Right atrium auricular region (tissue), 2 donors: ENCODE measurements at regions not wholly inside any gene's neighbourhood (a gene's known extent, or its start where the extent isn't known, plus 50 kb on each side); places are given as distances from the start of the nearest gene placed in this dataset.

Experiments
- DNase-seq: peaks from one replicate; pipeline ENCODE4 v3.0.0-alpha.2; 2019; ENCODE audit warnings: low spot score
- H3K27ac ChIP-seq, 2 donors: fragments of 200-600 bp; sonication (generic); 1 replicate in 1 of 2; 2 replicates in 1 of 2; pipeline ENCODE4 v1.5.1; 2016 to 2019
- H3K27me3 ChIP-seq, 2 donors: fragments of 200-600 bp; sonication (generic); one replicate each; pipeline versions ENCODE4 v1.5.1 to v1.6.0; 2017 to 2019
- H3K36me3 ChIP-seq: fragments of 200-600 bp; sonication (generic); one replicate; pipeline ENCODE4 v1.5.1; 2016
- H3K4me1 ChIP-seq, 2 donors: fragments of 200-600 bp; sonication (generic); one replicate each; pipeline versions ENCODE4 v1.5.1 to v1.6.0; 2017 to 2019
- H3K4me3 ChIP-seq, 2 donors: fragments of 200-600 bp; sonication (generic); 1 replicate in 1 of 2; 2 replicates in 1 of 2; pipeline ENCODE4 v1.5.1; 2017 to 2019; ENCODE audit warnings: mild to moderate bottlenecking in 1 of 2, moderate library complexity in 1 of 2
- H3K9me3 ChIP-seq, 2 donors: fragments of 200-600 bp; sonication (generic); one replicate each; pipeline ENCODE4 v1.5.1; 2019
- CTCF ChIP-seq, 2 donors: fragments of 200-600 bp; sonication (generic); IDR thresholded peaks; one replicate each; pipeline ENCODE4 v1.5.1; 2019; ENCODE audit warnings: antibody characterized with exemption in 2 of 2

- Histone ChIP-seq H3K4me1 (no peaks in the 10 kb centered on the region), H3K27ac (no peak overlapping the region), H3K36me3 (no peaks in the 10 kb centered on the region), H3K9me3 (no peaks in the 10 kb centered on the region), H3K4me3 (no peak overlapping the region), H3K27me3 (no peaks in the 10 kb centered on the region)
- DNase-seq, result no peak
- TF ChIP-seq CTCF (IDR thresholded peaks at IDR 0.05), result no peak
Measured at GRCh38 chr1:98028800-98029199, 108.0 kb upstream of the DPYD start.

- Histone ChIP-seq H3K27me3 (no peaks in the 10 kb centered on the region), H3K27ac (no peak overlapping the region), H3K4me3 (no peak overlapping the region), H3K36me3 (no peaks in the 10 kb centered on the region), H3K9me3 (no peaks in the 10 kb centered on the region), H3K4me1 (no peaks in the 10 kb centered on the region)
- no peak for TF ChIP-seq CTCF (IDR thresholded peaks at IDR 0.05)
- DNase-seq, result no peak
Measured at GRCh38 chr1:98027103-98027705, 106.4 kb upstream of the DPYD start.

GRCh38 chr1:98025858-98026257 is 105.0 kb upstream of the DPYD start:
- H3K4me1 ChIP-seq, result no peaks in the 10 kb centered on the region
- no peak for TF ChIP-seq CTCF (IDR thresholded peaks at IDR 0.05)
- no peaks in the 10 kb centered on the region for H3K9me3 ChIP-seq
- no peaks in the 10 kb centered on the region for H3K36me3 ChIP-seq
- DNase-seq, result no peak
- no peaks in the 10 kb centered on the region for H3K27me3 ChIP-seq
- no peak overlapping the region for H3K27ac ChIP-seq
- no peak overlapping the region for H3K4me3 ChIP-seq

- H3K4me1 ChIP-seq, result no peaks in the 10 kb centered on the region
- H3K9me3 ChIP-seq, result no peaks in the 10 kb centered on the region
- H3K27me3 ChIP-seq, result no peaks in the 10 kb centered on the region
- no peak overlapping the region for H3K27ac ChIP-seq
- no peak overlapping the region for H3K4me3 ChIP-seq
- no peaks in the 10 kb centered on the region for H3K36me3 ChIP-seq
- no peak for TF ChIP-seq CTCF (IDR thresholded peaks at IDR 0.05)
- no peak for DNase-seq
Measured at GRCh38 chr1:98021126-98021525, 100.3 kb upstream of the DPYD start.

GRCh38 chr1:98019747-98020146 is 98.9 kb upstream of the DPYD start:
- no peak for TF ChIP-seq CTCF (IDR thresholded peaks at IDR 0.05)
- no peak for DNase-seq

GRCh38 chr1:98018074-98018473 is 97.2 kb upstream of the DPYD start:
- DNase-seq, result no peak
- H3K36me3 ChIP-seq, result no peaks in the 10 kb centered on the region
- H3K4me3 ChIP-seq, result no peak overlapping the region
- no peak overlapping the region for H3K27ac ChIP-seq
- no peaks in the 10 kb centered on the region for H3K4me1 ChIP-seq
- H3K9me3 ChIP-seq, result no peaks in the 10 kb centered on the region
- H3K27me3 ChIP-seq, result no peaks in the 10 kb centered on the region
- TF ChIP-seq CTCF (IDR thresholded peaks at IDR 0.05), result no peak

More at GRCh38 chr1:98019747-98020146, 98.9 kb upstream of the DPYD start:
- H3K9me3 ChIP-seq, result no peaks in the 10 kb centered on the region
- no peaks in the 10 kb centered on the region for H3K4me1 ChIP-seq
- H3K4me3 ChIP-seq, result no peak overlapping the region
- H3K27ac ChIP-seq, result no peak overlapping the region
- H3K27me3 ChIP-seq, result no peaks in the 10 kb centered on the region
- no peaks in the 10 kb centered on the region for H3K36me3 ChIP-seq
